Stomach (tissue), 4 donors: ENCODE measurements at regions not wholly inside any gene's neighbourhood (a gene's known extent, or its start where the extent isn't known, plus 50 kb on each side); places are given as distances from the start of the nearest gene placed in this dataset.

ENCODE experiments used
- EP300 ChIP-seq: sonication (generic); formaldehyde crosslinking; IDR thresholded peaks from one replicate; pipeline ENCODE4 v1.6.1; 2017; ENCODE audit warnings: antibody characterized with exemption
- POLR2A ChIP-seq, 4 donors: fragments of 450-650 bp; IDR thresholded peaks; one replicate each; pipeline ENCODE4 v1.6.1; 2016; ENCODE audit warnings: antibody characterized with exemption in 4 of 4, control low read depth in 2 of 4, mild to moderate bottlenecking in 1 of 4, moderate library complexity in 1 of 4
- TF ChIP-seq, protein P1 (sequence below), 7 experiments: fragments of 450-650 bp in 4 of 7; fragments of 200-600 bp in 3 of 7; sonication (generic) in 3 of 7; IDR thresholded peaks; one replicate each; pipeline ENCODE4 v1.5.1; 2016 to 2019; ENCODE audit warnings: antibody characterized with exemption in 7 of 7, control low read depth in 2 of 7, mild to moderate bottlenecking in 1 of 7

DNA sequence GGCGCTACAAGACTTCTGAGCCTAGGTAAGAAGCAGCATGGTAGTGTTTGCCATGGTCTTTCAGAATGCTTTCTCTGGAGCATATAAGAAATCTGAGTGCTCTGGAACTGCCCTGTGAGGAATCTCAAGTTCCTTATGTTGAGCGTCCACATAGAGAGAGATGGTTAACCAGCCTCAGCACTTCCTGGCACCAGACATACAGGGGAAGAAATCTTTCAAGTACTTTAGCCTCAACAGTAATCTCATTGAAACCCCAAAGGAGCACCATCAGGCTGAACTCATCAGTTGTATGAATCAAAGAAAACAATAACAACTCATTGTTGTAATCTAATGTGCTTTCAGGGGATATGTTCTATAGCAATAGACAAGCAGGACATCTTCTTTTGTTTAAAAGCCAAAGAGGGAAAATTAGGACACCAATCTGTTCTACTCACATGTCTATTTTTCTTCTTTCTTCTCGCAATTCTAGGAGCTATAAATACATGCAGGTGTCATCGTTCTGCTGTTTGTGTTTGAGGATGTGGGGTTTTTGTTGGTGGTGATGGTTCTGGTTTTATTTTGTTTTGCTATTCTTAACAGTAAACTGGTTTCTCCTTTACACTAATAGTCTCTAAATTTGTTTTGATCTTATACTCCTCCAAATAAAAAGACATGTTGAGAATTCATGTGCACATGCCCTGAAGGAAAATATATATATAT is 1145.0 kb upstream of the LRRN3 start:
- TF ChIP-seq POLR2A (IDR thresholded peaks at IDR 0.05) = no peak
- TF ChIP-seq, protein P1, sequence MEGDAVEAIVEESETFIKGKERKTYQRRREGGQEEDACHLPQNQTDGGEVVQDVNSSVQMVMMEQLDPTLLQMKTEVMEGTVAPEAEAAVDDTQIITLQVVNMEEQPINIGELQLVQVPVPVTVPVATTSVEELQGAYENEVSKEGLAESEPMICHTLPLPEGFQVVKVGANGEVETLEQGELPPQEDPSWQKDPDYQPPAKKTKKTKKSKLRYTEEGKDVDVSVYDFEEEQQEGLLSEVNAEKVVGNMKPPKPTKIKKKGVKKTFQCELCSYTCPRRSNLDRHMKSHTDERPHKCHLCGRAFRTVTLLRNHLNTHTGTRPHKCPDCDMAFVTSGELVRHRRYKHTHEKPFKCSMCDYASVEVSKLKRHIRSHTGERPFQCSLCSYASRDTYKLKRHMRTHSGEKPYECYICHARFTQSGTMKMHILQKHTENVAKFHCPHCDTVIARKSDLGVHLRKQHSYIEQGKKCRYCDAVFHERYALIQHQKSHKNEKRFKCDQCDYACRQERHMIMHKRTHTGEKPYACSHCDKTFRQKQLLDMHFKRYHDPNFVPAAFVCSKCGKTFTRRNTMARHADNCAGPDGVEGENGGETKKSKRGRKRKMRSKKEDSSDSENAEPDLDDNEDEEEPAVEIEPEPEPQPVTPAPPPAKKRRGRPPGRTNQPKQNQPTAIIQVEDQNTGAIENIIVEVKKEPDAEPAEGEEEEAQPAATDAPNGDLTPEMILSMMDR (IDR thresholded peaks at IDR 0.05) = no peak
- TF ChIP-seq EP300 = no peak
